PC-9 (cell line): ENCODE measurements at regions not wholly inside any gene's neighbourhood (a gene's known extent, or its start where the extent isn't known, plus 50 kb on each side); places are given as distances from the start of the nearest gene placed in this dataset.

ENCODE experiments used
- BruUV-seq: library from RNA; stranded (reverse); fragments of 400-500 nt; replicated peaks from 2 replicates; lab custom pipeline; 2021; lab: Mats Ljungman, UMichigan
- CTCF ChIA-PET: fragments of 300-600 bp; sonication (Branson Sonifier 250); formaldehyde crosslinking; loops from one replicate; lab custom pipeline; 2022; ENCODE audit warnings: antibody characterized with exemption; lab: Charles Lee
- POLR2A ChIA-PET: fragments of 300-600 bp; sonication (Branson Sonifier 250); formaldehyde crosslinking; loops from one replicate; lab custom pipeline; 2022; ENCODE audit warnings: antibody characterized with exemption; ENCODE audit not compliant: unreplicated experiment; lab: Charles Lee
- DNase-seq, 2 experiments: peaks; one replicate each; pipeline versions ENCODE4 v3.0.0 to v3.0.0-alpha.2; 2015 to 2022; ENCODE audit warnings: mixed read lengths in 1 of 2
- H2AFZ ChIP-seq: fragments of 200-600 bp; sonication (generic); 2 replicates; pipeline ENCODE4 v1.8.1; 2017; ENCODE audit warnings: antibody characterized with exemption
- H3F3A ChIP-seq: fragments of 200-600 bp; sonication (generic); 2 replicates; pipeline ENCODE4 v1.8.1; 2017; ENCODE audit warnings: antibody characterized with exemption, mild to moderate bottlenecking, low read depth; ENCODE audit not compliant: insufficient read depth
- H3K27ac ChIP-seq: fragments of 200-600 bp; sonication (generic); 2 replicates; pipeline ENCODE4 v1.6.1; 2016; ENCODE audit warnings: mixed run types
- H3K27me3 ChIP-seq: fragments of 200-600 bp; sonication (generic); 2 replicates; pipeline ENCODE4 v1.6.1; 2016; ENCODE audit warnings: low read depth, mixed run types; ENCODE audit not compliant: insufficient read depth
- H3K36me3 ChIP-seq: fragments of 200-600 bp; sonication (generic); 2 replicates; pipeline ENCODE4 v1.6.1; 2016; ENCODE audit warnings: low read depth, mixed run types
- H3K4me1 ChIP-seq: fragments of 200-600 bp; sonication (generic); replicated peaks from 2 replicates; pipeline ENCODE4 v1.6.1; 2016; ENCODE audit warnings: mixed run types; ENCODE audit not compliant: insufficient read depth
- H3K4me2 ChIP-seq: fragments of 200-600 bp; sonication (generic); 2 replicates; pipeline ENCODE4 v1.6.1; 2017; ENCODE audit warnings: mixed run types
- H3K4me3 ChIP-seq: fragments of 200-600 bp; sonication (generic); 2 replicates; pipeline ENCODE4 v1.6.1; 2016; ENCODE audit warnings: mixed run types
- H3K79me2 ChIP-seq: fragments of 200-600 bp; sonication (generic); 2 replicates; pipeline ENCODE4 v1.6.1; 2017; ENCODE audit warnings: low read depth, mixed run types
- H3K9me2 ChIP-seq: fragments of 200-600 bp; sonication (generic); 2 replicates; pipeline ENCODE4 v1.8.1; 2017; ENCODE audit warnings: mild to moderate bottlenecking; ENCODE audit not compliant: insufficient read depth
- H3K9me3 ChIP-seq: fragments of 200-600 bp; sonication (generic); 2 replicates; pipeline ENCODE4 v1.8.1; 2016; ENCODE audit warnings: low read depth; ENCODE audit not compliant: insufficient read depth
- H4K20me1 ChIP-seq: fragments of 200-600 bp; sonication (generic); 2 replicates; pipeline ENCODE4 v1.8.1; 2017; ENCODE audit not compliant: insufficient read depth
- EZH2 ChIP-seq: fragments of 200-600 bp; sonication (generic); IDR thresholded peaks from 2 replicates; pipeline ENCODE4 v1.8.0; 2017; ENCODE audit warnings: antibody characterized with exemption, low read depth
- intact Hi-C: fragments of 100-400 bp; cut with micrococcal nuclease; formaldehyde crosslinking; loops from one replicate; pipeline ENCODE4 v1.10.0; 2022; ENCODE audit not compliant: unreplicated experiment
- TF ChIP-seq, protein P1 (sequence below): fragments of 200-600 bp; sonication (generic); conservative IDR thresholded peaks from 2 replicates; pipeline ENCODE4 v1.6.1; 2017; ENCODE audit warnings: mixed run types, antibody characterized with exemption, mild to moderate bottlenecking, moderate library complexity

DNA sequence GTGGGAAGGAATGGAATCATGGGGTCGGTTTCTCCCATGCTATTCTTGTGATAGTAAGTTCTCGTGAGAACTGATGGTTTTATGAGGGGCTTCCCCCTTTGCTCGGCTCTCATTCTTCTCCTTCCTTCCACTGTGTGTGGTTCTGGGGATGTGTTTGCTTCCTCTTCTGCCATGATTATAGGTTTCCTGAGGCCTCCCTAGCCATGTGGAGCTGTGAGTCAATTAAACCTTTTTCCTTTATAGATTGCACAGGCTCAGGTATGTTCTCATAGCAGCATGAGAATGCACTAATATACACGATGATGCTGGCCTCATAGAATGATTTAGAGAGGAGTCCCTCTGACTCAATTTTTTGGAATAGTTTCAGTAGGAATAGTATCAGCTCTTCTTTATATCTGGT is 195.4 kb upstream of the IVNS1ABP start:
- Histone ChIP-seq H2AFZ (no peak overlapping the region), H3K79me2 (no peaks in the 10 kb centered on the region), H3K4me2 (no peak overlapping the region), H3F3A (no peaks in the 10 kb centered on the region), H3K27ac (no peak overlapping the region), H4K20me1 (no peaks in the 10 kb centered on the region), H3K9me3 (peaks cover under 1% of the 10 kb centered on the region; the same call in 1 of the 2 replicates), H3K4me3 (no peak overlapping the region), H3K4me1 (no peaks in the 10 kb centered on the region), H3K27me3 (no peaks in the 10 kb centered on the region), H3K36me3 (no peaks in the 10 kb centered on the region), H3K9me2 (no peaks in the 10 kb centered on the region)
- POLR2A ChIA-PET: no interaction called here
- no TSS peak for BruUV-seq
- intact Hi-C loops: no loop called here
- CTCF ChIA-PET: no interaction called here
- no peak for DNase-seq
- TF ChIP-seq, protein P1, sequence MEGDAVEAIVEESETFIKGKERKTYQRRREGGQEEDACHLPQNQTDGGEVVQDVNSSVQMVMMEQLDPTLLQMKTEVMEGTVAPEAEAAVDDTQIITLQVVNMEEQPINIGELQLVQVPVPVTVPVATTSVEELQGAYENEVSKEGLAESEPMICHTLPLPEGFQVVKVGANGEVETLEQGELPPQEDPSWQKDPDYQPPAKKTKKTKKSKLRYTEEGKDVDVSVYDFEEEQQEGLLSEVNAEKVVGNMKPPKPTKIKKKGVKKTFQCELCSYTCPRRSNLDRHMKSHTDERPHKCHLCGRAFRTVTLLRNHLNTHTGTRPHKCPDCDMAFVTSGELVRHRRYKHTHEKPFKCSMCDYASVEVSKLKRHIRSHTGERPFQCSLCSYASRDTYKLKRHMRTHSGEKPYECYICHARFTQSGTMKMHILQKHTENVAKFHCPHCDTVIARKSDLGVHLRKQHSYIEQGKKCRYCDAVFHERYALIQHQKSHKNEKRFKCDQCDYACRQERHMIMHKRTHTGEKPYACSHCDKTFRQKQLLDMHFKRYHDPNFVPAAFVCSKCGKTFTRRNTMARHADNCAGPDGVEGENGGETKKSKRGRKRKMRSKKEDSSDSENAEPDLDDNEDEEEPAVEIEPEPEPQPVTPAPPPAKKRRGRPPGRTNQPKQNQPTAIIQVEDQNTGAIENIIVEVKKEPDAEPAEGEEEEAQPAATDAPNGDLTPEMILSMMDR: no peak
- no peak for TF ChIP-seq EZH2

DNA sequence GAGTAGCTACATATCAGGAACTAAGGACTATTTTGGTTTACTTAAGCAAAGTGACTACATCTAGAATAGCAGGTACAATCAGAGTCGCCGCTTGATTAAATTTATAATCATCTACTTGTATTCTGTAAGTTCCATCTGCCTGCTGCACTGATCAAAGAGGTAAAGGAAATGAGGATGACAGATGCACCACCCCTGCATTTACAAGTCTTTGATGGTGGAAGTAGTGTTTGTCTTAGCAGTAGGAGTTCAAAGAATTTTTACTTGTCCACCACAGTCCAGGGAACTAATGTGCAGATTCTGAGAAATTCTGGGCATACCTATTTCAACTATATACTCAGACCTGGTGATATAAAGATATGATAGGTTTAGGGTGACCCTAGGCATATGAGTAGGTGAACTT is 184.1 kb upstream of the IVNS1ABP start:
- H3K27me3 ChIP-seq: no peaks in the 10 kb centered on the region
- H3K4me1 ChIP-seq: no peaks in the 10 kb centered on the region
- H2AFZ ChIP-seq: no peak overlapping the region
- intact Hi-C loops: no loop called here
- TF ChIP-seq EZH2: no peak
- TF ChIP-seq, protein P1: no peak
- no peak overlapping the region for H3K27ac ChIP-seq
- H3K4me3 ChIP-seq: no peak overlapping the region
- no peaks in the 10 kb centered on the region; the same call in 1 of the 2 replicates for H3K9me3 ChIP-seq
- no peaks in the 10 kb centered on the region for H3F3A ChIP-seq
- H3K79me2 ChIP-seq: no peaks in the 10 kb centered on the region
- ChIA-PET POLR2A (no interaction called here), CTCF (no interaction called here)
- H4K20me1 ChIP-seq: no peaks in the 10 kb centered on the region
- H3K4me2 ChIP-seq: no peak overlapping the region
- no peak for DNase-seq
- H3K36me3 ChIP-seq: no peaks in the 10 kb centered on the region
- BruUV-seq: no TSS peak
- H3K9me2 ChIP-seq: no peaks in the 10 kb centered on the region; the same call in 1 of the 2 replicates

DNA sequence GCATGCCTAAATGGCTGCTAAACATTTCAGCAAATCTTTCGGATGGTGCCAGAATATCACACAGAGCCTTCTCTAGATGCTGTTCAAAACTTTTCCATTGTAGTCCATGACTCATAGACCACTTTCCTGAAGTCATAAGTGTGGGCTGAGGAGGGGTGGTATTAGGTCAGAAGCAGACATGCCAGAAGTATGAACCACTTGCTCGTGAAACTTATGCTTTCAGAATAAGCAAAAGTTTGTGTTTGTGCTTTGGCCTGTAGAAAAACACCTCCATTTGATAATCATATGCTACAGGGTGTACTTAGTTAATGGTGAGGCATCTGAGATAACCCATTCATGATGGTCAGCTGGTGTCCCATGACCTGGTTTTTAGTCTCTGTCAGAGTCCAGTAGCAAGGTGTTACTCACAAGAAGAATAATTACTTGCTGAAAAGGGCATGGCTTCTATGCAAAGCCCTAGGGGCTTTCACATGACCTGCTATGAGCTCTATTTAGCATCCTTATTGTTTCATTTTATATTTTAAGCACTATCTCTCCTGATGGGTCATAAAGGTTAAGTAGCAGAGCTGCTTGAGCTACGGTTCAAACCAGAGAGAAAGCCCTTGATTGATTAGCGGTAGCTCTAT is 183.1 kb upstream of the IVNS1ABP start:
- POLR2A ChIA-PET: no interaction called here
- no peak overlapping the region for H3K4me2 ChIP-seq
- intact Hi-C loops: no loop called here
- H3K4me1 ChIP-seq: no peaks in the 10 kb centered on the region
- H3K9me3 ChIP-seq: no peaks in the 10 kb centered on the region
- H3F3A ChIP-seq: no peaks in the 10 kb centered on the region
- TF ChIP-seq, protein P1: no peak
- TF ChIP-seq EZH2: no peak
- H3K79me2 ChIP-seq: no peaks in the 10 kb centered on the region
- H3K27me3 ChIP-seq: no peaks in the 10 kb centered on the region
- DNase-seq: no peak
- no peak overlapping the region; the same call in 1 of the 2 replicates for H2AFZ ChIP-seq
- no peak overlapping the region for H3K4me3 ChIP-seq
- no TSS peak for BruUV-seq
- no peaks in the 10 kb centered on the region; the same call in 1 of the 2 replicates for H3K9me2 ChIP-seq
- no peak overlapping the region for H3K27ac ChIP-seq
- no peaks in the 10 kb centered on the region for H3K36me3 ChIP-seq
- H4K20me1 ChIP-seq: no peaks in the 10 kb centered on the region
- CTCF ChIA-PET: no interaction called here
